IMR-90 (cell line): ENCODE measurements at regions not wholly inside any gene's neighbourhood (a gene's known extent, or its start where the extent isn't known, plus 50 kb on each side); places are given as distances from the start of the nearest gene placed in this dataset.

ENCODE experiments used
- ATAC-seq: fragments of 200-7000 bp; cut with Tn5 transposase; 2 replicates; pipeline ENCODE4 v1.9.1; 2020; ENCODE audit warnings: low read depth, mild to moderate bottlenecking, moderate library complexity
- BruUV-seq: library from RNA; stranded (reverse); fragments of 400-500 nt; replicated peaks from 2 replicates; lab custom pipeline; 2021; lab: Mats Ljungman, UMichigan
- CTCF ChIA-PET: fragments of 300-600 bp; formaldehyde crosslinking; extraction: SDS; loops from one replicate; lab custom pipeline; 2021; ENCODE audit warnings: antibody characterized with exemption; lab: Yijun Ruan, JAX
- POLR2A ChIA-PET: fragments of 300-600 bp; sonication (Branson Sonifier 250); formaldehyde crosslinking; loops from one replicate; lab custom pipeline; 2022; ENCODE audit warnings: antibody characterized with exemption; ENCODE audit not compliant: unreplicated experiment; lab: Charles Lee
- DNase-seq: peaks from one replicate; pipeline ENCODE4 v3.0.0; 2013
- H2AFZ ChIP-seq: replicated peaks from 2 replicates; pipeline ENCODE3; 2013; ENCODE audit warnings: low read length, mild to moderate bottlenecking; ENCODE audit not compliant: poor library complexity
- H2AK5ac ChIP-seq: 2 replicates; pipeline ENCODE4 v1.6.1; 2013; ENCODE audit warnings: low read depth, low read length, inconsistent platforms
- H2AK9ac ChIP-seq: replicated peaks from 2 replicates; pipeline ENCODE3; 2013; ENCODE audit warnings: mild to moderate bottlenecking, low read depth, low read length, moderate library complexity; ENCODE audit not compliant: poor library complexity
- H2BK120ac ChIP-seq: 2 replicates; pipeline ENCODE4 v1.6.1; 2013; ENCODE audit warnings: low read depth, low read length, inconsistent platforms
- H2BK15ac ChIP-seq: 3 replicates; pipeline ENCODE4 v1.6.1; 2013; ENCODE audit warnings: low read depth, low read length, inconsistent platforms
- H2BK20ac ChIP-seq: 2 replicates; pipeline ENCODE4 v1.6.1; 2013; ENCODE audit warnings: low read depth, mild to moderate bottlenecking, inconsistent platforms, low read length, moderate library complexity
- H2BK5ac ChIP-seq: 2 replicates; pipeline ENCODE4 v1.6.1; 2013; ENCODE audit warnings: mild to moderate bottlenecking, low read depth, low read length, inconsistent platforms; ENCODE audit not compliant: poor library complexity, severe bottlenecking
- H3K14ac ChIP-seq: replicated peaks from 2 replicates; pipeline ENCODE4 v1.6.1; 2013; ENCODE audit warnings: low read depth, low read length, inconsistent platforms
- H3K18ac ChIP-seq: 2 replicates; pipeline ENCODE4 v1.6.1; 2013; ENCODE audit warnings: low read depth, low read length, control low read depth
- H3K23ac ChIP-seq: 2 replicates; pipeline ENCODE4 v1.6.1; 2013; ENCODE audit warnings: low read depth, low read length, inconsistent platforms
- H3K27ac ChIP-seq: 2 replicates; pipeline ENCODE4 v1.5.1; 2013; ENCODE audit warnings: mild to moderate bottlenecking, control low read depth, low read length; ENCODE audit not compliant: insufficient read depth
- H3K27me3 ChIP-seq: 2 replicates; pipeline ENCODE4 v1.6.1; 2013; ENCODE audit warnings: low read length; ENCODE audit not compliant: control insufficient read depth, insufficient read depth
- H3K36me3 ChIP-seq: 2 replicates; pipeline ENCODE4 v1.6.1; 2013; ENCODE audit warnings: low read length, mixed read lengths; ENCODE audit not compliant: control insufficient read depth, insufficient read depth
- H3K4ac ChIP-seq: 2 replicates; pipeline ENCODE4 v1.6.1; 2013; ENCODE audit warnings: low read depth, low read length, inconsistent platforms
- H3K4me1 ChIP-seq: 2 replicates; pipeline ENCODE4 v1.6.1; 2013; ENCODE audit warnings: low read length, mixed read lengths; ENCODE audit not compliant: control insufficient read depth, insufficient read depth
- H3K4me2 ChIP-seq: 2 replicates; pipeline ENCODE4 v1.6.1; 2013; ENCODE audit warnings: low read depth, mild to moderate bottlenecking, control low read depth, low read length, moderate library complexity
- H3K4me3 ChIP-seq: 2 replicates; pipeline ENCODE4 v1.5.1; 2013; ENCODE audit warnings: low read depth, mild to moderate bottlenecking, control low read depth, low read length, moderate library complexity; ENCODE audit not compliant: insufficient read depth
- H3K56ac ChIP-seq: 2 replicates; pipeline ENCODE4 v1.6.1; 2013; ENCODE audit warnings: low read length, inconsistent platforms; ENCODE audit not compliant: insufficient read depth; ENCODE audit errors: extremely low read depth
- H3K79me1 ChIP-seq, 2 experiments: 2 replicates each; pipeline ENCODE4 v1.6.1; 2013; ENCODE audit warnings: low read length in 2 of 2, inconsistent platforms in 1 of 2, low read depth in 1 of 2
- H3K9ac ChIP-seq: 2 replicates; pipeline ENCODE4 v1.6.1; 2013; ENCODE audit warnings: low read depth, low read length, control low read depth
- H3K9me1 ChIP-seq: 2 replicates; pipeline ENCODE4 v1.6.1; 2013; ENCODE audit warnings: low read length, inconsistent platforms; ENCODE audit not compliant: insufficient read depth
- H3K9me3 ChIP-seq: 2 replicates; pipeline ENCODE4 v1.6.1; 2013; ENCODE audit warnings: low read length; ENCODE audit not compliant: control insufficient read depth, insufficient read depth
- H4K20me1 ChIP-seq: 2 replicates; pipeline ENCODE4 v1.6.1; 2013; ENCODE audit warnings: low read length, inconsistent platforms; ENCODE audit not compliant: insufficient read depth
- H4K5ac ChIP-seq: 2 replicates; pipeline ENCODE4 v1.6.1; 2013; ENCODE audit warnings: mild to moderate bottlenecking, low read depth, low read length, control low read depth
- H4K8ac ChIP-seq, 2 experiments: 2 replicates each; pipeline ENCODE4 v1.6.1; 2013; ENCODE audit warnings: low read depth in 2 of 2, low read length in 2 of 2, control low read depth in 1 of 2, inconsistent platforms in 1 of 2
- H4K91ac ChIP-seq: 2 replicates; pipeline ENCODE4 v1.6.1; 2013; ENCODE audit warnings: low read depth, low read length, inconsistent platforms; ENCODE audit not compliant: insufficient read depth
- FOS ChIP-seq: fragments of 150-350 bp; IDR thresholded peaks from 2 replicates; pipeline ENCODE4 v1.6.1; 2016; ENCODE audit warnings: low read depth, low read length
- NFE2L2 ChIP-seq: fragments of 150-350 bp; IDR thresholded peaks from 2 replicates; pipeline ENCODE4 v1.6.1; 2016; ENCODE audit warnings: low read depth, mild to moderate bottlenecking, low read length
- POLR2A ChIP-seq: IDR thresholded peaks from 2 replicates; pipeline ENCODE4 v1.6.1; 2012; ENCODE audit warnings: mild to moderate bottlenecking, low read depth, low read length
- RCOR1 ChIP-seq: IDR thresholded peaks from 2 replicates; pipeline ENCODE4 v1.6.1; 2012; ENCODE audit warnings: mild to moderate bottlenecking, low read length, improper control_type of control experiment; ENCODE audit not compliant: insufficient replicate concordance
- WGBS, 2 experiments: methylation state at CpG; one replicate each; pipeline versions ENCODE4 v1.1.5 to v1.1.7; 2013; ENCODE audit warnings: missing lambda C conversion rate in 2 of 2; ENCODE audit not compliant: insufficient read length in 1 of 2; ENCODE audit errors: extremely low coverage in 2 of 2; 5-methylcytosine and 5-hydroxymethylcytosine counted together
- dilution Hi-C: fragments of 300-500 bp; cut with HindIII; formaldehyde crosslinking; loops from one replicate; pipeline ENCODE4 v1.14.3; 2018; ENCODE audit warnings: low sequenced_read_pairs; ENCODE audit not compliant: unreplicated experiment
- in situ Hi-C: fragments of 300-500 bp; cut with MboI; formaldehyde crosslinking; loops from 3 replicates; pipeline ENCODE4 v1.14.3; 2019; ENCODE audit warnings: low sequenced_read_pairs, inconsistent platforms, mixed read lengths
- intact Hi-C: fragments of 100-400 bp; cut with micrococcal nuclease; formaldehyde crosslinking; loops from 2 replicates; pipeline ENCODE4 v1.10.0; 2022

GRCh38 chr1:181972256-181972655 lies 89.3 kb downstream of the ZNF648 start:
- H2AFZ ChIP-seq: no peak overlapping the region
- no peak overlapping the region for H3K18ac ChIP-seq
- no peak overlapping the region for H4K8ac ChIP-seq
- no peak overlapping the region for H3K56ac ChIP-seq
- ChIA-PET POLR2A (no interaction called here), CTCF (no interaction called here)
- intact Hi-C loops: no loop called here
- no peak overlapping the region for H3K4ac ChIP-seq
- no peak overlapping the region for H2AK9ac ChIP-seq
- no TSS peak for BruUV-seq
- no peaks in the 10 kb centered on the region for H3K9me1 ChIP-seq
- TF ChIP-seq POLR2A (no peak), NFE2L2 (no peak), RCOR1 (no peak), FOS (no peak)
- H3K27me3 ChIP-seq: no peaks in the 10 kb centered on the region
- no CpG with 5 or more reads among the region's 1 CpG for WGBS, 2 experiments
- in situ Hi-C loops: no loop called here
- no peak overlapping the region for H3K4me3 ChIP-seq
- DNase-seq: no peak
- no peak for ATAC-seq
- H2BK5ac ChIP-seq: no peak overlapping the region
- no peak overlapping the region for H2BK120ac ChIP-seq
- no peak overlapping the region for H2BK15ac ChIP-seq
- no peak overlapping the region for H4K91ac ChIP-seq
- H2BK20ac ChIP-seq: no peak overlapping the region
- H3K4me2 ChIP-seq: no peak overlapping the region
- peaks cover 17% of the 10 kb centered on the region for H3K9me3 ChIP-seq
- dilution Hi-C loops: no loop called here
- H2AK5ac ChIP-seq: no peak overlapping the region
- no peak overlapping the region for H3K14ac ChIP-seq
- no peaks in the 10 kb centered on the region for H3K4me1 ChIP-seq
- no peaks in the 10 kb centered on the region for H3K36me3 ChIP-seq
- no peaks in the 10 kb centered on the region for H3K79me1 ChIP-seq
- H4K20me1 ChIP-seq: no peaks in the 10 kb centered on the region
- no peak overlapping the region for H3K27ac ChIP-seq
- no peak overlapping the region for H3K9ac ChIP-seq
- no peak overlapping the region for H4K5ac ChIP-seq
- H3K23ac ChIP-seq: no peak overlapping the region
